Large intestine (tissue), 3 donors: ENCODE measurements at regions not wholly inside any gene's neighbourhood (a gene's known extent, or its start where the extent isn't known, plus 50 kb on each side); places are given as distances from the start of the nearest gene placed in this dataset.
A peak's percentile ranks its signal among the peaks of the same experiment; 100 is the strongest.

Source experiments
- DNase-seq, 2 donors: peaks; one replicate each; pipeline versions ENCODE4 v3.0.0 to v3.0.0-alpha.2; 2013
- H3K27ac ChIP-seq: one replicate; pipeline ENCODE4 v1.5.1; 2013; ENCODE audit warnings: low read length
- H3K27me3 ChIP-seq: 2 replicates; pipeline ENCODE4 v1.6.1; 2013; ENCODE audit warnings: low read length; ENCODE audit not compliant: control insufficient read depth, insufficient read depth
- H3K36me3 ChIP-seq: 2 replicates; pipeline ENCODE4 v1.6.1; 2013; ENCODE audit warnings: low read length; ENCODE audit not compliant: control insufficient read depth, insufficient read depth
- H3K4me1 ChIP-seq: one replicate; pipeline ENCODE4 v1.6.1; 2013; ENCODE audit warnings: low read length; ENCODE audit not compliant: control insufficient read depth, insufficient read depth
- H3K4me3 ChIP-seq: one replicate; pipeline ENCODE4 v1.5.1; 2013; ENCODE audit warnings: low read length
- H3K9me3 ChIP-seq: one replicate; pipeline ENCODE4 v1.6.1; 2013; ENCODE audit warnings: mild to moderate bottlenecking, low read depth, low read length, moderate library complexity; ENCODE audit not compliant: control insufficient read depth
- WGBS: methylation state at CpG from one replicate; pipeline ENCODE4 v1.1.5; 2013; ENCODE audit warnings: low lambda C conversion rate; ENCODE audit not compliant: insufficient coverage; 5-methylcytosine and 5-hydroxymethylcytosine counted together

- no peaks in the 10 kb centered on the region for H3K36me3 ChIP-seq
Measured at GRCh38 chr22:34462795-34463194, 542.5 kb upstream of the LARGE1 start.

GRCh38 chr22:34475886-34476285, 555.6 kb upstream of the LARGE1 start:
- 84% methylated on average over 2 of the region's 3 CpGs for WGBS
- Histone ChIP-seq H3K4me1 (no peaks in the 10 kb centered on the region), H3K27ac (no peak overlapping the region), H3K9me3 (no peaks in the 10 kb centered on the region), H3K4me3 (no peak overlapping the region), H3K27me3 (no peaks in the 10 kb centered on the region), H3K36me3 (no peaks in the 10 kb centered on the region)
- no peak for DNase-seq

More at GRCh38 chr22:34462795-34463194, 542.5 kb upstream of the LARGE1 start:
- no peaks in the 10 kb centered on the region for H3K9me3 ChIP-seq
- H3K27me3 ChIP-seq: no peaks in the 10 kb centered on the region
- H3K27ac ChIP-seq: no peak overlapping the region
- H3K4me1 ChIP-seq: no peaks in the 10 kb centered on the region
- no peak for DNase-seq
- no peak overlapping the region for H3K4me3 ChIP-seq
- no CpG with 5 or more reads among the region's 4 CpGs for WGBS

GRCh38 chr22:34476762-34477161, 556.5 kb upstream of the LARGE1 start:
- Histone ChIP-seq H3K4me3 (no peak overlapping the region), H3K4me1 (no peaks in the 10 kb centered on the region), H3K9me3 (no peaks in the 10 kb centered on the region), H3K27ac (no peak overlapping the region), H3K27me3 (no peaks in the 10 kb centered on the region), H3K36me3 (no peaks in the 10 kb centered on the region)
- no peak for DNase-seq
- no CpG with 5 or more reads among the region's 2 CpGs for WGBS

GRCh38 chr22:34481090-34481489, 560.8 kb upstream of the LARGE1 start:
- no CpG with 5 or more reads among the region's 3 CpGs for WGBS
- Histone ChIP-seq H3K36me3 (no peaks in the 10 kb centered on the region), H3K4me3 (no peak overlapping the region), H3K27me3 (no peaks in the 10 kb centered on the region), H3K27ac (no peak overlapping the region), H3K4me1 (no peaks in the 10 kb centered on the region), H3K9me3 (no peaks in the 10 kb centered on the region)
- DNase-seq: no peak

DNA sequence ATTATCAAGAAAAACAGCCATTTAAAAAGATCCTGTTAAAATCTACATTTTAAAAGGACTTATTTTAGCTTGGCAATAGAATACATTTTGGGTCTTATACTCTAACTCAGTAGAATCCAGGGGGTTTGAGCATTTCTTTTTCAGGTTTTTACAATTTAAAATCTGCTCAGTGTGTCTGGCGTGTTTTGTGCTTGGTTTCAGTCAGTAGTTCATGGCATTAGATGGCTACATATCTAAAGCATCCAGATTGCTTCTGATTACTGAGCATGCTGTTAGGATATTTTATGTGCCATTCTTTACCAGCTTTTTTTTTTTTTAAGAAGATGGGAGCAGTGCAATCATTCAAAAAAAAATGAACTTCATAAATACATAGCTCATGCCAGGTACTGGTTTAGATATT, 566.1 kb upstream of the LARGE1 start:
- Histone ChIP-seq H3K36me3 (no peaks in the 10 kb centered on the region), H3K27me3 (no peaks in the 10 kb centered on the region), H3K9me3 (no peaks in the 10 kb centered on the region), H3K4me3 (no peak overlapping the region), H3K27ac (no peak overlapping the region), H3K4me1 (no peaks in the 10 kb centered on the region)
- 67% methylated on average over 1 of the region's 1 CpG for WGBS
- no peak for DNase-seq

DNA sequence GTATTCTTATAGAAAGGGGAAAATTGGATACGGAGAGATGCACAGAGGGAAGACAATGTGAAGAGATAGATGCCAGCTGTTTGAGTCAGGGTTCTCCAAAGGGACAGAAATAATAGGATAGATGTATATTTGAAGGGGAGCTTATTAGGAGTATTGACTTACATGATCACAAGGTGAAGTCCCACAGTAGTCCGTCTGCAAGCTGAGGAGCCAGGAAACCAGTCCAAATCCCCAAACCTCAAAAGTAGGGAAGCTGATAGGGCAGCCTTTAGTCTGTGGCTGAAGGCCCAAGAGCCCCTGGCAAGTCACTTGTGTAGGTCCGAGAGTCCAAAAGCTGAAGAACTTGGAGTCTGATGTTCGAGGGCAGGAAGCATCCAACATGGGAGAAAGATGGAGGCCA, 569.6 kb upstream of the LARGE1 start:
- Histone ChIP-seq H3K4me3 (no peak overlapping the region), H3K9me3 (no peaks in the 10 kb centered on the region), H3K27ac (no peak overlapping the region), H3K36me3 (no peaks in the 10 kb centered on the region), H3K4me1 (no peaks in the 10 kb centered on the region), H3K27me3 (no peaks in the 10 kb centered on the region)
- WGBS: no CpG with 5 or more reads among the region's 4 CpGs
- no peak for DNase-seq

DNA sequence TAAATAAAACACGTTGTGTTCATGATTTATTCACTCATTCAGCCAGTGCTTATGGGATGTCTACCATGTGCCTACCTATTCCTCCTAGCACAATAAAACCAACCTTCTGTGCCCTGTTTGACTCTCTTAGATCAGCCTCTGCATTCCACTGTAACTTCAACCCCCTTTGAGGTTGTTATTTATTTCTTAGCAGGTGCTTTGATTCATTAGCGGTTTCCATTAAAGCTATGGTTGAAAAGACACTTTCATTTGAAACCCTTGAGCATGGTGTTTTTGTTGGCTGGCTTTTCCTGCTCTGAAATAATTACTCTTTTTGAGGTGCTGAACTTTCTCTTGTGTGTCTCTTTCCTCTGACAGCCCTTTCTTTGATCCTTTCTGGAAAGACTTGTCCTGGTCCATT, 570.6 kb upstream of the LARGE1 start:
- Histone ChIP-seq H3K36me3 (no peaks in the 10 kb centered on the region), H3K4me1 (no peaks in the 10 kb centered on the region)
- WGBS: 60% methylated on average over 2 of the region's 2 CpGs

DNA sequence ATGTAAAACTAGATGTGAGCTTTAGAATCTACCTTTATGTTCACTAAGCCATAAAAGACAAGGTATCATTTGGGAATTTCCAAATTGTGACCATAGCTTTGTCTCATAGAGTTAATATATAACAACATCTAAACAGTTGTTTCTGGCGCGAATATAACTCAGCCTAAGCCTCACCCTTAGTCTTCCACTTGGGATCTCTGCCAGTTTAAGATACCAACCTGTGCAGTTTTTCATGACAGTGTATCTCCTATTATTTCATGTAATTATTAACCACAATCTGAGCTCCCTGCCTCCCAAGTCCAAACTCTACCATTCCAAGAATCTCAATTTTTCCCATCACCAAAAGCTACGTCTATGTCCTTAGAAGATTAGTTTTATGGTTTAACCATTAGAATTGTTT, 572.5 kb upstream of the ISX start:
- no peaks in the 10 kb centered on the region for H3K36me3 ChIP-seq
- 20% methylated on average over 2 of the region's 3 CpGs for WGBS
- no peak overlapping the region for H3K27ac ChIP-seq
- H3K9me3 ChIP-seq: no peaks in the 10 kb centered on the region
- H3K27me3 ChIP-seq: no peaks in the 10 kb centered on the region
- peak; percentile 10 to 54 for DNase-seq
- no peaks in the 10 kb centered on the region for H3K4me1 ChIP-seq
- no peak overlapping the region for H3K4me3 ChIP-seq

More for the DNA sequence above, 570.6 kb upstream of the LARGE1 start:
- Histone ChIP-seq H3K9me3 (no peaks in the 10 kb centered on the region), H3K4me3 (no peak overlapping the region), H3K27ac (no peak overlapping the region), H3K27me3 (no peaks in the 10 kb centered on the region)
- no peak for DNase-seq

DNA sequence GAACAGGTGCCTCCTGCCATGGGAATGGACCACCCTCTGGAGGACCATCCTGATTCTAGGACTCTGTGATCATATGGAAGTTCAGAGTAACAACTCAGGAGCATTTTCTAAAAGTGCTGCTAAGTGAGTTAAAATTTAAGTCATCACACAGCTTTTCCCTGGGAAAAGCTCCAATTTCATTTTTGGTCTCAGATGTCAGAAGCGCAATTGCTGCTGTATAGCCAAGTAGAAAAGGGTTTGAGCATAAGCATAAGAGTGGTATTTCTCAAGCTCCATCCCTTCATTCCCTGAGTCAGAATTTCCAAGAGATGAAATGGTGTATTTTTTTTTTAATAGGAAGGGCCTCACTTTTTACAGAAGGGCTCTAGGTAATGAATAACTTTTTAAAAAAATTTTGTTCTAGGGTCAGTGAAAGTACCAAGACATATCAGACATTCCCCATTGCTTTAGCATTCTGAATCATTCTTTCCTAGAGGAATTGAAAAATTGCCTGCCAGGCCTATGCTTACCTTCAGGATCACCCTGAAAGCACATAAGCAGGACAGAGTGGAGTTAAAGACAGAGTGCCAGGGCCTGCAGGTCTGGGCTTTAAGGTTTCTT, 564.5 kb upstream of the ISX start:
- Histone ChIP-seq H3K36me3 (no peaks in the 10 kb centered on the region), H3K27me3 (no peaks in the 10 kb centered on the region), H3K4me1 (no peaks in the 10 kb centered on the region), H3K27ac (no peak overlapping the region), H3K4me3 (no peak overlapping the region), H3K9me3 (no peaks in the 10 kb centered on the region)
- DNase-seq: no peak
- WGBS: no CpG with 5 or more reads among the region's 1 CpG

DNA sequence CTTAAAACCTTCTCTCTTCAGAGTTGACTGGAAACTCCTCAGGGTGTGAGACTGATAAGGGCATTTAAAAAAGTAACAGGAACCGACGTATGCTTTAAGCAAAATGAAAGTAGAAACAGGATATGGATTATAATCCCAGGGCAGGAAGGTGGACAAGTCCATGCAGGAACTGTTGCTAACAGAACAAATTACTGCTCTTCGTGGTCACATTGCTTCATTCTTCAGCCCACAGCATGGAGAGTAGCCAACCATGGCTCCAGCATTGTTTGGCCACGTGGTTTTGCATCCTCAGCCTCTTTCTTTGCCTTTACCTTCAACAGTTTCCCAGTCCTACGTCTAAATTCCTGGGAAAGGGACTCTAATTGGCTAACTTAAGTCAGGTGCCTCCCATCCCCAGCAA, 563.1 kb upstream of the ISX start:
- no peak overlapping the region for H3K27ac ChIP-seq
- DNase-seq: no peak
- no CpG with 5 or more reads among the region's 5 CpGs for WGBS
- H3K9me3 ChIP-seq: no peaks in the 10 kb centered on the region
- H3K4me1 ChIP-seq: no peaks in the 10 kb centered on the region
- no peak overlapping the region for H3K4me3 ChIP-seq
- H3K27me3 ChIP-seq: no peaks in the 10 kb centered on the region
- no peaks in the 10 kb centered on the region for H3K36me3 ChIP-seq

DNA sequence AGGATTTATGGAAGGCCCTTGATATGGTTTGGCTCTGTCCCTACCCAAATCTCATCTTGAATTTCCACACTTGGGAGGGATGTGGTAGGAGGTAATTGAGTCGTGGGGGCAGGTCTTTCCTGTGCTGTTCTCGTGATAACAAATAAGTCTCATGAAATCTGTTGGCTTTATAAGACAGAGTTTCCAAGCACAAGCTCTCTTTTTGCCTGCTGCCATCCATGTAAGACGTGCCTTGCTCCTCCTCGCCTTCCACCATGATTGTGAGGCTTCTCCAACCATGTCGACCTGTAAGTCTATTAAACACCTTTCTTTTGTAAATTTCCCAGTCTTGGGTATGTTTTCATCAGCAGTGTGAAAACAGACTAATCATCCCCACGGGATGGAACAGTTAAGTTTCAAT, 557.2 kb upstream of the ISX start:
- no peaks in the 10 kb centered on the region for H3K36me3 ChIP-seq
- no peak for DNase-seq
- WGBS: no CpG with 5 or more reads among the region's 6 CpGs
- no peak overlapping the region for H3K27ac ChIP-seq
- H3K27me3 ChIP-seq: no peaks in the 10 kb centered on the region
- H3K4me3 ChIP-seq: no peak overlapping the region
- no peaks in the 10 kb centered on the region for H3K9me3 ChIP-seq
- H3K4me1 ChIP-seq: no peaks in the 10 kb centered on the region
